Suprapubic skin (tissue), 3 donors: ENCODE measurements at regions not wholly inside any gene's neighbourhood (a gene's known extent, or its start where the extent isn't known, plus 50 kb on each side); places are given as distances from the start of the nearest gene placed in this dataset.

Source experiments
- CTCF ChIP-seq, 2 donors: fragments of 200-600 bp in 1 of 2; fragments of 450-650 bp in 1 of 2; sonication (generic) in 1 of 2; IDR thresholded peaks; one replicate each; pipeline ENCODE4 v1.5.1; 2016 to 2019; ENCODE audit warnings: antibody characterized with exemption in 2 of 2, mild to moderate bottlenecking in 1 of 2, moderate library complexity in 1 of 2
- EP300 ChIP-seq: sonication (generic); formaldehyde crosslinking; IDR thresholded peaks from one replicate; pipeline ENCODE4 v1.6.1; 2017; ENCODE audit warnings: antibody characterized with exemption

GRCh38 chr12:92437452-92437851 lies 265.3 kb upstream of the PLEKHG7 start:
- no peak for TF ChIP-seq EP300
- no peak for TF ChIP-seq CTCF (IDR thresholded peaks at IDR 0.05)
